HG02763 (cell line): ENCODE measurements at regions not wholly inside any gene's neighbourhood (a gene's known extent, or its start where the extent isn't known, plus 50 kb on each side); places are given as distances from the start of the nearest gene placed in this dataset.
"Not testable (repeated sequence)": the region's sequence is repeated elsewhere in the genome, so short reads cannot be mapped to it uniquely, and the experiment has no call there.

Source experiments
- ATAC-seq: cut with Tn5 transposase; IDR thresholded peaks from one replicate; pipeline ENCODE4 v1.9.1; 2021; ENCODE audit warnings: mild to moderate bottlenecking, moderate library complexity; ENCODE audit not compliant: unreplicated experiment

DNA sequence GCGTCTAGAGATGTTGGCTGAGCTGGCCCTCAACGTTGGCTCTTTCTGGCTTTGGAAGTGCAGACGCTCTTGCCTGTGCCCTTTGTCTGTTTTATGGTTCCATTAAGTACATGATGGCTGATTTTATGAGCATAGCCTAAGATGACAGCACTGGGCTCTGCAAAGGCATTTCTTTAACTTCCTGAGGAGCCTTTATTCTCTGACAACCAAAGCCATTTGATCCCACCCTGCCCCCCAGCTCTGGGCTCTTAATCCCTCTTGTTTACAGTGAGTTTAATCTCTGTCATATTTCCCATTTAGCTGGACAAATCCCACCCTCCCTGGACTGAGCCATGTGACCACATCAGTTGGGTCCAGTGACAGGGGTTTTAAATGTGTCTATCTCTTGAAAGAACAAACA lies 195.9 kb downstream of the ACKR3 start:
- no peak for ATAC-seq

DNA sequence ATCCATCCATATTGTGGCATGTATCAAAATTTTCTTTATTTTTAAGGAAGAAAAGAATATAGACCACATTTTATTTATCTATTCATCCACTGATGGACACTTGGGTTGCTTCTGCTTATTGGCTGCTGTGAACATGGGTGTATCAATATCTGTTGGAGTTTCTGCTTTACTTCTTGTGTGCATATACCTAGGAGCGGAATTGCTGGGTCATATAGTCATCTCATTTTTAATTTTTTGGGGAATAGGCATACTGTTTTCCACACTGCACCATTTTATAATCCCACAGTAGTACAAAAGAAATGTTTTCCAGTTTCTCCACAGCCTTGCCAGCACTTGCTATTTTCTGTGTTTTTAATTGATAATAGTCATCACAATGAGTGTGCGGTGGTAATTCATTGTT lies 197.2 kb downstream of the ACKR3 start:
- ATAC-seq = no peak

- ATAC-seq = no peak
Measured at GRCh38 chr2:236767941-236768340, 198.3 kb downstream of the ACKR3 start.

DNA sequence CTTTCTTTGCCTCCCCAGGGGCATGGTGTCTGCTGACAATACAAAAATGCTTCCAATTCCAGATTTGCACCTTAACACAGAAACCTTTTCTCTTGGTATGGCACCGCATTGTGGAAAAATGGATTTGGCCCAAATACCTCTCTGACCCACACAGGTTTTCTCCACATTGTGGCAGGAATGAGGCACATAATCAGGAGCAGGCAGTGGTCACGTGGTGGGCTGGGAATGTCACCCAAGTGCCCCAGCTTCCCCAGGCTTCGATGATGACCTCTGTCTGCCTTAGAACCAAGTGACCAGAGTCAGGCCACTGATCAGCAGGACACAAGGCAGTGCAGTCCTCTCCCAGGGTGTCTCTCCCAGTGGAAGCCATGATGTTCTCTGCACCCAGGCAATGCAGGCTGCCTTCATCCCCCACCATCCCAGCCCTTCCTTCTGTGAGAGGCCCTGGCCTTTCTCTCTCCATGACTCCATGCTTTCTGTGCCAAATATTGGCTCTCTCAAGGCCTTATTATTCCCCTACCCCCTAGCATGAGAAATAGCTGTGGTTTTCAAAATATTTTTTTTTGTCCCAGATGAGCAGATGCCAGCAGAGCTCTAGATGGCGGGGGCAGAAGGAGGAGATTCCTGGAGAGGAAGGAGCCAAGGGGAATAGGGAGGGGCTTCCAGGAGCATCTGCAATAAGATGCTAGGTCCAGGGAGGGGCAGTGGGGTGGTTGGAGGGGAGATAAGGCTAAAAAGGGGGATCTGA lies 198.9 kb downstream of the ACKR3 start:
- ATAC-seq = no peak

GRCh38 chr2:236769981-236770671 lies 200.5 kb downstream of the ACKR3 start:
- ATAC-seq = no peak

DNA sequence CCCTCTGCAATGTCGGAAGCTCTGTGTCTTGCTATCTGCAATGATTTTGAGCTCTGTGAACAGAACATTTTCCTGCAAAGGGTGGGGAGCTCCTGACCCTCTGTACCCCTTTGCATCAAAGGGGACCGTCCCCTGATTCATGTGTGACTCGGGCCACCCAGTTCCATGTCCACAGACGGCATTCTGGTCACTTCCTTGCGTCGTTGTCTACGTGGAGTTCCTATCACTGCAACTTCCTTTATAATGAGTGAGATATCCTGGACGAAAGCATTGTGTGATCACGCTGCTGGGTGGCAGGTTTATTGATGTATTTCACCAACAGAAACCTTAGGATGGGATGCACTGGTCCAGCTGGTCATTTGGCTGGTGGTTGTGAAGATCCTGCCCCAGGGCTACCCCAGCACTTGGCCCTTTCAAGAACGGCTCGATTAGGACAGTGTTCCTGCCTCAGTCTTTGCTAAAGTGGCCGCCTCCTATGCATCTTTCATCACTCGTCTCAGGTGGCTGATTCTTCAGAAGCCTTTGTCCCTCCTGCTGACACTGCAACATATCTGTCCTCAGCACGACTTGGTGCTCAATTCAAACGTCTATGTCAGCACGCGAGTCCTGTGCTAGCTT lies 202.7 kb downstream of the ACKR3 start:
- no peak for ATAC-seq

DNA sequence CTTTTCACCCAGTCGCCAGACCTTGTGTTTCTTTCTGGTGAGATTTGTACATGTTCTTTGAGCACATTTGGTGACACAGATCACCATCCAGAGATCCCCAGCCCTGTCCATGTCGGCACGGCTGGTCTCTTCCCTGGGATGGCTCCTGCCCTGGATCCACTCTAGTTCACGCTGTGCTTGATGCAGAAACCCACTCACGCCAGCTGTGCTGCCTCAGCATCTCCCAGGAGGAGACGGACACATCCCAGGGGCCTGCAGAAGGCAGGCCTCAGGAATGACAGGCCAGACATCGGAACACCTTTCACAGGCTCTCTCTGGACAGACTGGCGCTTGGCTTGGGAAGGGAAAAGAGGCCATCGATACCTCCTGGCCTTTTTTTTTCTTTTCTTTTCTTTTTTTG lies 203.6 kb downstream of the ACKR3 start:
- no peak for ATAC-seq

DNA sequence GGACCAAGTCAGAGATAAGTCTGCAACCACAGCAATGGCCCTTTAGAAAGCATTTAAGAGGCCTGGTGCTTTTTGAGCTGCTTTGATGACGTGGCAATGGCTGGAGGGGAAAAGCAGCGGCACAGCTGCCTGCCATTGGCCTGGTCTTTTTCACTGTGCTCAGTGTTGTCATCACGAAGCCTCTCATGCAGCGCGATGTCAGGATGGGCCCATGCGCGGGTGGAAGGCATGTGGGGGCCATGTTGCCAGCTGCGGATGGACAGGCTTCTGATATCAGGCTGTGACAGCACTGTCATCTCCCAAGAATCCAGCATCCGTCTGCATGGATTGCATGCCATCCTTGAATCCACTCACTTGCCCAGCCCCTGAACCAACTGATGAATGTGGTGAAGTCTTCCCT lies 204.5 kb downstream of the ACKR3 start:
- ATAC-seq = no peak

- ATAC-seq = no peak
Measured at GRCh38 chr2:236775511-236775910, 205.9 kb downstream of the ACKR3 start.

DNA sequence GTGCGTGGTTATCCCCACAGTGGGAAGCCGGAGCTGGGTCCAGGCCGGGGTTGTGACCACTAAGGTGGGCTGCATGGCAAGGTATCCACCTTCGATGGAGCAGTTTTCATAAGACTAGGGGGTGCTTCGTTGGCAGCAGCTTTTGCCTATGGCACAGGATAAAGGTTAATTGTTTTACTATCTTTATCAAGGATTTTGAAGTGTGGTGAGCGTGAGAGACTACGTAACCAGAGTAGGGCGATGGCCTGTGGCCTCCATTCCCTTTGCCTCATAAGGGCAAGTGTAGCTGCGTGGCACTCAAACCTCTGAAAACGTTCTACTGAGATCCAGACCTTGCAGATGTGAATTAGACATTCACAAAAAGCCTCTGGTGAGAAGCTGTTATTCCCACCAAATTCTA lies 206.6 kb downstream of the ACKR3 start:
- ATAC-seq = no peak

- no peak for ATAC-seq
Measured at GRCh38 chr2:236776695-236777251, 207.1 kb downstream of the ACKR3 start.

- ATAC-seq = no peak
Measured at GRCh38 chr2:236777408-236777807, 207.8 kb downstream of the ACKR3 start.

DNA sequence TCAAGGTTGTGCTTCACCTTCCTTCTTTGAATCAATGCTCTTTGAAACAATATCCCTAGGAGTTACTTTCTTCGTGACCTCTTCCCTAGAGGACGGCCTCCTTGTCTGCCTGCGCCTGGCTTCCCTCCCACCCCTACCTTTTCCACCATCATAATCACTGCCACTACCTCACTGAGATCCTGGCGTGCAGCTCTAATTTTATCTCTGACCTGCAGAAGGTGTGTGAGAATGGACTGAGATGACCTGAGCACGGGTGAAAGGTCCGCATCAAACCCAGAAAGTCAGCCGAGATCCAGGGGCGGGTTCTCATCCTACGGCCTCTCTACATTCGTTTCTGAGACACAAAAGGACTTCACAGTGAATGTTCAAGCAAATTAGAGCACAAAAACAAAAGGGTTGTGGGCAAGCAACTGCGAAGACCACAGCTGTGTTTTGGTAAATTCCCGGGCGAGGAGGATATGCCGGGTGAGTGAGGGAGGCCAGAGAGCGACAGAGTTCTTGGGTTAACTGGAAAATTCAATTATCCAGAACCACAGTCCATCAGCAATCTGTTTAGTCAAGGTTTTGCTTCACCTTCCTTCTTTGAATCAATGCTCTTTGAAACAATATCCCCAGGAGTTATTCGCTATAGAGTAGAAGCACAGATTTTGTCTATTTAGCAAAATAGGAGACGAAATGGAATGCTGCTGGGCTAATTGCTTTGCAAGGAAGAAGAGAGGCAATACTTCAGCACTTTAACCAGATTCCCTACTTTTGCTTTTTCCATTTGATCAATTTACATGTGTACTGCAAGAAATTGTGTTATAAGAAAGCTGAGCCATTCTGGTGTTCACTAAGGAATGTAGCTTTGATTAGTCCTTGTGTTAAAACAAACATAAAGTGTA lies 212.6 kb downstream of the ACKR3 start:
- ATAC-seq = no peak

DNA sequence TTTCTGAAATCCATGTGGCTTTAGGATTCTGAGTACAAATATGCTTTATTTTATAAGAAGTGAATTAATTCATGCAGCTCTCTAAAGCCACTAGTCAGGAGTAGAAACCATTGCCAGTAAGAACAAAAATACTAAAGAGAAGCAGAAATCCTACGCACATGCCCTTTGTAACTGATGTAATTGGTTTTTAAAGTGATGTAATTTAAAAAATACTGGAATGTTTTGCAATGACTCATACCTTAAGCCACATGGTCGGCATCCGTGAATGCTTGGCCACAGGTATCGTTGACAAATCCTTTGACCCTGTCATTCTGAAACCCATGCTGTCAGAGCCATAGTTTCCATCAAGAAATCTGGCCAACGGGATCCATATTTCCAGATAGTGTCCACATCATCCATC lies 213.3 kb downstream of the ACKR3 start:
- ATAC-seq = no peak

GRCh38 chr2:236783417-236784020 lies 213.9 kb downstream of the ACKR3 start:
- no peak for ATAC-seq

DNA sequence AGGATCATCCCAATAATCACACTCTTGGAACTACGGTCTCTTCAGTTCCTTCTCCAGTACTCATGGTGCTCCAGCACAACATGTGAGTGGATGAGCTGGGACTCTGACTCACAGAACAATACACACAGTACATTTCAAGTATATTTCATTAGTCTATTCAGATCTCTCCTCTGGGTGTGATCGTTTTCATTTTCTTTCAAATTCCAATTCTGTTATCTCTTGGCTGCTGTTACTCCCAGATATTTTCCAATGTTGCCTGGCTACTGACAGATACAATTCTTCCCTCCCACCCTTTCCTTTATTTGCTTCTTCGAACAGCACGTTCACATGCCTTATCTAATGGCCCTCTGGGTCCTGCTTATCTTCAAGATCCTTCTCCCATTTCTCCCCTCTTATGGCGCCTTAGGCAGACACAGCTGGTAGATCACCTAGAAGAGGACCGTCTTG lies 216.0 kb downstream of the ACKR3 start:
- no peak for ATAC-seq

DNA sequence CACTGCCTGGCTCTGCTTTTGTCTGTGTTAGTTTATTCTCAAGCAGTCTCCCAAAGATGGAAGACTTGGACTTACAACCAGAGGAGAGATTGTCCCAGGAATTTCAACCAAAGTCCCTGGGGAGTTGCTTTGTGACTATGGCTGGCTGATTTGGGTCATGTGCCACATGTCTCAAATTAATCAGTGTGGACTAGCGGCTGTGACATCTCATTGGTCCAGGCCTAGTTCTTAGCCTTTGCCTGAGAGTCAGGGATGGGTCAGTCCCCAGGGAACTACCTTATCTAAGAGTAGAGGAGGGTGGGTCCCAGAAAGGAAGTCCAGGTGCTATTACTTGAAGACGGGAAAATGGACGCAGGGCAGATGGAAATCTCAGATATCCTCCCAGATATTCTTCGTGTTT lies 217.1 kb downstream of the ACKR3 start:
- ATAC-seq = no peak

DNA sequence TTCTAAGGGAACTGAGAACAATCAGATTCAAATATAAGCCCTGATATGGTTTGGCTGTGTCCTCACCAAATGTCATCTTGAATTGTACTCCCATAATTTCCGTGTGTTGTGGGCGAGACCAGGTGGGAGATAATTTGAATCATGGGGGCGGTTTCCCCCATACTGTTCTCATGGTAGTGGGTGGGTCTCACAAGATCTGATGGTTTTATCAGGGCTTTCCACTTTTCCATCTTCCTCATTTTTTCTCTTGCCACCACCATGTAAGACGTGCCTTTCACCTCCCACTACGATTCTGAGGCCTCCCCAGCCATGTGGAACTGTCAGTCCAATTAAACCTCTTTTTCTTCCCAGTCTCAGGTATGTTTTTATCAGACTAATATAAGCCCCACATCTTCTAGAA lies 217.8 kb downstream of the ACKR3 start:
- ATAC-seq = not testable (repeated sequence)

GRCh38 chr2:236787885-236788284 lies 218.3 kb downstream of the ACKR3 start:
- no peak for ATAC-seq

- ATAC-seq = no peak
Measured at GRCh38 chr2:236790963-236791362, 221.3 kb downstream of the ACKR3 start.
